NB4 (cell line): ENCODE measurements at regions not wholly inside any gene's neighbourhood (a gene's known extent, or its start where the extent isn't known, plus 50 kb on each side); places are given as distances from the start of the nearest gene placed in this dataset.

ENCODE experiments used
- POLR2A ChIP-seq: IDR thresholded peaks from 2 replicates; pipeline ENCODE4 v1.6.1; 2011; ENCODE audit warnings: mild to moderate bottlenecking; ENCODE audit not compliant: insufficient read length; ENCODE audit errors: extremely low read depth
- TF ChIP-seq, protein P1 (sequence below): IDR thresholded peaks from one replicate; pipeline ENCODE4 v1.5.1; 2012; ENCODE audit warnings: low read depth, low read length

DNA sequence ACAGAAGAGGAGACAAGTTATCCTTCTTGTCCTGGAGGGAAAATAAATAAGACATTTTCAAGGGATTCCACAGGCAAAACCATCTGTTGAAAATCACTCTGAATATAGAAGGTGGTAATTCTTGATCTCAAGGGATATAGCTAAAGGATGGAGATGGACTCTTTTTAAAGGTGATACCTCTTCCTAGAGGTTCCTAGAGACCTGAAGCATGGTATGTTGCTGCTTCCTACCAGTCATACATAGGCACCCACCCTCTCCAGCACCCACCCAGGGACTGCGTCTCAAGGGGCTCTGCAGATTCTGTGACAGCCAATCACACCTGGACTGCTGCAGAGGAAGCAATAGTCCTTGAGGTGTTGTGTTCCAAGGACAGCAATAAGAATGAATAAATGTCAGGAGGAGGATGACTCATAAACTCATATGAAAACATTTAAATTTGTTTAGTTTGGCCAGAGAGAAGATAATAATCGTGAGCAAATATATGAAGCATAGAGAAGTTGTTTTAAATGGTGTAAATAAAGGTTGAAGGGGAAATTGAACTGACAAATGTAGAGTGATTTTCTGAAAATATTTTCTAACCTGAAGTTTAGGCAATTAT, 741.6 kb upstream of the CBLB start:
- TF ChIP-seq, protein P1, sequence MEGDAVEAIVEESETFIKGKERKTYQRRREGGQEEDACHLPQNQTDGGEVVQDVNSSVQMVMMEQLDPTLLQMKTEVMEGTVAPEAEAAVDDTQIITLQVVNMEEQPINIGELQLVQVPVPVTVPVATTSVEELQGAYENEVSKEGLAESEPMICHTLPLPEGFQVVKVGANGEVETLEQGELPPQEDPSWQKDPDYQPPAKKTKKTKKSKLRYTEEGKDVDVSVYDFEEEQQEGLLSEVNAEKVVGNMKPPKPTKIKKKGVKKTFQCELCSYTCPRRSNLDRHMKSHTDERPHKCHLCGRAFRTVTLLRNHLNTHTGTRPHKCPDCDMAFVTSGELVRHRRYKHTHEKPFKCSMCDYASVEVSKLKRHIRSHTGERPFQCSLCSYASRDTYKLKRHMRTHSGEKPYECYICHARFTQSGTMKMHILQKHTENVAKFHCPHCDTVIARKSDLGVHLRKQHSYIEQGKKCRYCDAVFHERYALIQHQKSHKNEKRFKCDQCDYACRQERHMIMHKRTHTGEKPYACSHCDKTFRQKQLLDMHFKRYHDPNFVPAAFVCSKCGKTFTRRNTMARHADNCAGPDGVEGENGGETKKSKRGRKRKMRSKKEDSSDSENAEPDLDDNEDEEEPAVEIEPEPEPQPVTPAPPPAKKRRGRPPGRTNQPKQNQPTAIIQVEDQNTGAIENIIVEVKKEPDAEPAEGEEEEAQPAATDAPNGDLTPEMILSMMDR: no peak
- TF ChIP-seq POLR2A: no peak
